ENCODE measurements at regions not wholly inside any gene's neighbourhood (a gene's known extent, or its start where the extent isn't known, plus 50 kb on each side); places are given as distances from the start of the nearest gene placed in this dataset.

GRCh38 chr9:12922224-12922866 is 147.5 kb downstream of the LURAP1L start:
- H2AFZ ChIP-seq (ENCODE audit: low read depth, low read length): no peak overlapping the region
- no peaks in the 10 kb centered on the region for H3K79me2 ChIP-seq (replicated peaks; ENCODE audit: insufficient read depth, low read length)
- no peaks in the 10 kb centered on the region for H3K36me3 ChIP-seq (ENCODE audit: insufficient read depth, low read length)
- no peak overlapping the region for H3K4me3 ChIP-seq (ENCODE audit: low read length)
- H3K9me2 ChIP-seq (ENCODE audit: insufficient read depth, low read length): no peaks in the 10 kb centered on the region
- H3F3A ChIP-seq (ENCODE audit: insufficient read depth, low read length, poor library complexity, severe bottlenecking): no peaks in the 10 kb centered on the region
- no peaks in the 10 kb centered on the region for H3K27me3 ChIP-seq (ENCODE audit: insufficient read depth, low read depth, low read length)
- no peak overlapping the region for H3K4me2 ChIP-seq (ENCODE audit: low read length)
- TF ChIP-seq TAF1 (IDR thresholded peaks at IDR 0.05; ENCODE audit: low read depth) (no peak), SMC3 (conservative IDR thresholded peaks at IDR 0.05; ENCODE audit: poor library complexity) (no peak), EP300 (conservative IDR thresholded peaks at IDR 0.05; ENCODE audit: poor library complexity, severe bottlenecking) (no peak), REST (IDR thresholded peaks at IDR 0.05; ENCODE audit: borderline replicate concordance) (no peak), RAD21 (conservative IDR thresholded peaks at IDR 0.05) (no peak), CTCF (IDR thresholded peaks at IDR 0.05; ENCODE audit: poor library complexity, severe bottlenecking) (no peak), EZH2 (IDR thresholded peaks at IDR 0.05; ENCODE audit: borderline replicate concordance, insufficient read depth, low read length, poor library complexity, severe bottlenecking) (no peak), MXI1 (conservative IDR thresholded peaks at IDR 0.05; ENCODE audit: poor library complexity, severe bottlenecking) (no peak), POLR2AphosphoS5 (IDR thresholded peaks at IDR 0.05) (no peak)
- no peaks in the 10 kb centered on the region for H3K9me3 ChIP-seq (ENCODE audit: low read length)
- no peaks in the 10 kb centered on the region for H4K20me1 ChIP-seq (ENCODE audit: insufficient read depth)
- no peak overlapping the region for H3K27ac ChIP-seq (ENCODE audit: low read length)
- H3K9ac ChIP-seq (ENCODE audit: low read length): no peak overlapping the region

GRCh38 chr9:12923468-12924009 is 148.7 kb downstream of the LURAP1L start:
- no peaks in the 10 kb centered on the region for H3K79me2 ChIP-seq (replicated peaks; ENCODE audit: insufficient read depth, low read length)
- no peak overlapping the region for H3K4me2 ChIP-seq (ENCODE audit: low read length)

More at GRCh38 chr9:12923468-12924009, 148.7 kb downstream of the LURAP1L start:
- no peaks in the 10 kb centered on the region for H3K9me2 ChIP-seq (ENCODE audit: insufficient read depth, low read length)
- no peak overlapping the region for H3K4me3 ChIP-seq (ENCODE audit: low read length)
- no peaks in the 10 kb centered on the region for H3F3A ChIP-seq (ENCODE audit: insufficient read depth, low read length, poor library complexity, severe bottlenecking)
- H3K36me3 ChIP-seq (ENCODE audit: insufficient read depth, low read length): no peaks in the 10 kb centered on the region
- H3K9me3 ChIP-seq (ENCODE audit: low read length): no peaks in the 10 kb centered on the region
- no peak overlapping the region for H3K9ac ChIP-seq (ENCODE audit: low read length)
- no peak overlapping the region for H2AFZ ChIP-seq (ENCODE audit: low read depth, low read length)
- TF ChIP-seq POLR2AphosphoS5 (IDR thresholded peaks at IDR 0.05) (no peak), EP300 (conservative IDR thresholded peaks at IDR 0.05; ENCODE audit: poor library complexity, severe bottlenecking) (no peak), CTCF (IDR thresholded peaks at IDR 0.05; ENCODE audit: poor library complexity, severe bottlenecking) (no peak), EZH2 (IDR thresholded peaks at IDR 0.05; ENCODE audit: borderline replicate concordance, insufficient read depth, low read length, poor library complexity, severe bottlenecking) (no peak), REST (IDR thresholded peaks at IDR 0.05; ENCODE audit: borderline replicate concordance) (no peak)
- no peak overlapping the region for H3K27ac ChIP-seq (ENCODE audit: low read length)
- H3K27me3 ChIP-seq (ENCODE audit: insufficient read depth, low read depth, low read length): no peaks in the 10 kb centered on the region
- no peaks in the 10 kb centered on the region for H4K20me1 ChIP-seq (ENCODE audit: insufficient read depth)

Measured in neural cell (in vitro differentiated cells).